Uterus (tissue), 2 donors: ENCODE measurements at regions not wholly inside any gene's neighbourhood (a gene's known extent, or its start where the extent isn't known, plus 50 kb on each side); places are given as distances from the start of the nearest gene placed in this dataset.

Experiments used
- POLR2A ChIP-seq, 2 donors: fragments of 450-650 bp; IDR thresholded peaks; one replicate each; pipeline ENCODE4 v1.6.1; 2016; ENCODE audit warnings: antibody characterized with exemption in 2 of 2, mild to moderate bottlenecking in 1 of 2, moderate library complexity in 1 of 2
- TF ChIP-seq, protein P1 (sequence below), 4 experiments: fragments of 200-600 bp in 2 of 4; fragments of 450-650 bp in 2 of 4; sonication (generic) in 2 of 4; IDR thresholded peaks; one replicate each; pipeline ENCODE4 v1.5.1; 2016 to 2019; ENCODE audit warnings: antibody characterized with exemption in 4 of 4, mild to moderate bottlenecking in 2 of 4, moderate library complexity in 1 of 4

- TF ChIP-seq, protein P1, sequence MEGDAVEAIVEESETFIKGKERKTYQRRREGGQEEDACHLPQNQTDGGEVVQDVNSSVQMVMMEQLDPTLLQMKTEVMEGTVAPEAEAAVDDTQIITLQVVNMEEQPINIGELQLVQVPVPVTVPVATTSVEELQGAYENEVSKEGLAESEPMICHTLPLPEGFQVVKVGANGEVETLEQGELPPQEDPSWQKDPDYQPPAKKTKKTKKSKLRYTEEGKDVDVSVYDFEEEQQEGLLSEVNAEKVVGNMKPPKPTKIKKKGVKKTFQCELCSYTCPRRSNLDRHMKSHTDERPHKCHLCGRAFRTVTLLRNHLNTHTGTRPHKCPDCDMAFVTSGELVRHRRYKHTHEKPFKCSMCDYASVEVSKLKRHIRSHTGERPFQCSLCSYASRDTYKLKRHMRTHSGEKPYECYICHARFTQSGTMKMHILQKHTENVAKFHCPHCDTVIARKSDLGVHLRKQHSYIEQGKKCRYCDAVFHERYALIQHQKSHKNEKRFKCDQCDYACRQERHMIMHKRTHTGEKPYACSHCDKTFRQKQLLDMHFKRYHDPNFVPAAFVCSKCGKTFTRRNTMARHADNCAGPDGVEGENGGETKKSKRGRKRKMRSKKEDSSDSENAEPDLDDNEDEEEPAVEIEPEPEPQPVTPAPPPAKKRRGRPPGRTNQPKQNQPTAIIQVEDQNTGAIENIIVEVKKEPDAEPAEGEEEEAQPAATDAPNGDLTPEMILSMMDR (IDR thresholded peaks at IDR 0.05) = no peak
- TF ChIP-seq POLR2A (IDR thresholded peaks at IDR 0.05) = no peak
These were observed 1138.4 kb downstream of the TBL1XR1 start for GRCh38 chr3:176058856-176059255.
